ENCODE measurements at regions not wholly inside any gene's neighbourhood (a gene's known extent, or its start where the extent isn't known, plus 50 kb on each side); places are given as distances from the start of the nearest gene placed in this dataset.
A peak's percentile ranks its signal among the peaks of the same experiment; 100 is the strongest.

DNA sequence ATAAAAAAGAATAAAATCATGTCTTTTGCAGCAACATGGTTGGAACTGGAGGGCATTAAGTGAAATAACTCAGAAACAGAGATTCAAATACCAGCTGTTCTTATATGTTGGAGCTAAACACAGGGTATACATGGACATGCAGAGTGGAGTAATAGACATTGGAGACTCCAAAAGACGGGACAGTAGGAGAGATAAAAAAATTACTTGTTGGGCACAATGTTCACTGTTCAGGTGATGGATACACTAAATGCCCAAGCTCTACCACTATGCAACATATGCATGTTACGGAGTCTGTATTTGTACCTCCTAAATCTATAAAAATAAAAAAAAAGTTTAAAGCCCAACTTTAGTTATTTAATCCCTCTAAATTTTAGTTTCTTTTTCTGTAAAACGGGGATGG is 184.6 kb upstream of the TPK1 start (continued):
- TF ChIP-seq, protein P1, sequence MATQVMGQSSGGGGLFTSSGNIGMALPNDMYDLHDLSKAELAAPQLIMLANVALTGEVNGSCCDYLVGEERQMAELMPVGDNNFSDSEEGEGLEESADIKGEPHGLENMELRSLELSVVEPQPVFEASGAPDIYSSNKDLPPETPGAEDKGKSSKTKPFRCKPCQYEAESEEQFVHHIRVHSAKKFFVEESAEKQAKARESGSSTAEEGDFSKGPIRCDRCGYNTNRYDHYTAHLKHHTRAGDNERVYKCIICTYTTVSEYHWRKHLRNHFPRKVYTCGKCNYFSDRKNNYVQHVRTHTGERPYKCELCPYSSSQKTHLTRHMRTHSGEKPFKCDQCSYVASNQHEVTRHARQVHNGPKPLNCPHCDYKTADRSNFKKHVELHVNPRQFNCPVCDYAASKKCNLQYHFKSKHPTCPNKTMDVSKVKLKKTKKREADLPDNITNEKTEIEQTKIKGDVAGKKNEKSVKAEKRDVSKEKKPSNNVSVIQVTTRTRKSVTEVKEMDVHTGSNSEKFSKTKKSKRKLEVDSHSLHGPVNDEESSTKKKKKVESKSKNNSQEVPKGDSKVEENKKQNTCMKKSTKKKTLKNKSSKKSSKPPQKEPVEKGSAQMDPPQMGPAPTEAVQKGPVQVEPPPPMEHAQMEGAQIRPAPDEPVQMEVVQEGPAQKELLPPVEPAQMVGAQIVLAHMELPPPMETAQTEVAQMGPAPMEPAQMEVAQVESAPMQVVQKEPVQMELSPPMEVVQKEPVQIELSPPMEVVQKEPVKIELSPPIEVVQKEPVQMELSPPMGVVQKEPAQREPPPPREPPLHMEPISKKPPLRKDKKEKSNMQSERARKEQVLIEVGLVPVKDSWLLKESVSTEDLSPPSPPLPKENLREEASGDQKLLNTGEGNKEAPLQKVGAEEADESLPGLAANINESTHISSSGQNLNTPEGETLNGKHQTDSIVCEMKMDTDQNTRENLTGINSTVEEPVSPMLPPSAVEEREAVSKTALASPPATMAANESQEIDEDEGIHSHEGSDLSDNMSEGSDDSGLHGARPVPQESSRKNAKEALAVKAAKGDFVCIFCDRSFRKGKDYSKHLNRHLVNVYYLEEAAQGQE (IDR thresholded peaks at IDR 0.05; ENCODE audit: low read depth) = no peak
- TF ChIP-seq EZH2 (IDR thresholded peaks at IDR 0.05) (no peak), EZH2phosphoT487 (IDR thresholded peaks at IDR 0.05; ENCODE audit: borderline replicate concordance) (no peak), JUND (IDR thresholded peaks at IDR 0.05) (no peak), CBX3 (IDR thresholded peaks at IDR 0.05; ENCODE audit: low read depth) (no peak), ZNF274 (IDR thresholded peaks at IDR 0.05; ENCODE audit: low read depth, low read length) (no peak), ELF1 (IDR thresholded peaks at IDR 0.05; ENCODE audit: borderline replicate concordance, low read depth) (no peak), POLR2A (IDR thresholded peaks at IDR 0.05; ENCODE audit: borderline replicate concordance, extremely low read depth, insufficient read depth, insufficient read length) (no peak), SP1 (IDR thresholded peaks at IDR 0.05; ENCODE audit: low read depth) (no peak), SIN3A (IDR thresholded peaks at IDR 0.05; ENCODE audit: low read depth) (no peak)
- TF ChIP-seq, protein P2, sequence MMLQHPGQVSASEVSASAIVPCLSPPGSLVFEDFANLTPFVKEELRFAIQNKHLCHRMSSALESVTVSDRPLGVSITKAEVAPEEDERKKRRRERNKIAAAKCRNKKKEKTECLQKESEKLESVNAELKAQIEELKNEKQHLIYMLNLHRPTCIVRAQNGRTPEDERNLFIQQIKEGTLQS (IDR thresholded peaks at IDR 0.05) = no peak

DNA sequence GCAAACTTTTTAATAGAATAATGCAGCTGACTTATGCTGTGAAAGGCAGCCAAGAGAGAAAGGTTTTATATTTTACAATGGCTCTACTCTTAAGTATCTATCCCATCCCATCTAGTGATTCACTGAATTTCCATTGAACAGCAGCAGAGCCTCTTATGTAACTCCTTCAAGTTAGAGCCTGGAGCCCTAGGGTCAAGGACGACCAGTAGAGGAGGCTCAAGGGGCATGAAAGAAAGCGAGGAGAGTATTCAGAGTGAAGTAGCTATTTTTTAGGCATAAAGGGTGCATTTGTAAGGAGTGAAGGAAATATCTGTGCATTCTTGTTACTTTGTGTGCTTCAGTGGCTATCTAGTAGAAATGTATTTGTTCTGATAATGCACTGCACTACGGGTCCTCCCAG is 180.2 kb upstream of the TPK1 start:
- Histone ChIP-seq H3K4me3 (replicated peaks in 1 of 2; ENCODE audit: low read depth in 1 of 2, low read length in 2 of 2) (no peak overlapping the region), H3K4me2 (ENCODE audit: low read length) (no peak overlapping the region), H3K9me2 (ENCODE audit: insufficient read depth) (no peaks in the 10 kb centered on the region), H3K9me3 (ENCODE audit: control insufficient read depth in 1 of 2, insufficient read depth in 1 of 2, low read depth in 1 of 2, low read length in 2 of 2) (no peaks in the 10 kb centered on the region), H3K27ac (ENCODE audit: low read depth, low read length) (no peak overlapping the region), H3K36me3 (ENCODE audit: control insufficient read depth in 1 of 2, insufficient read depth in 2 of 2, low read length in 2 of 2) (no peaks in the 10 kb centered on the region), H3K4me1 (ENCODE audit: control insufficient read depth in 1 of 2, insufficient read depth in 2 of 2, low read length in 2 of 2) (no peaks in the 10 kb centered on the region), H3K79me2 (ENCODE audit: insufficient read depth, low read length) (no peaks in the 10 kb centered on the region), H4K20me1 (ENCODE audit: insufficient read depth) (no peaks in the 10 kb centered on the region), H2AFZ (ENCODE audit: low read depth, low read length, poor library complexity, severe bottlenecking) (no peak overlapping the region), H3K9ac (ENCODE audit: low read length) (no peak overlapping the region), H3K27me3 (ENCODE audit: insufficient read depth, low read length) (no peaks in the 10 kb centered on the region)
- no peak for TF ChIP-seq ZFX (IDR thresholded peaks at IDR 0.05)
- TF ChIP-seq, protein P3, sequence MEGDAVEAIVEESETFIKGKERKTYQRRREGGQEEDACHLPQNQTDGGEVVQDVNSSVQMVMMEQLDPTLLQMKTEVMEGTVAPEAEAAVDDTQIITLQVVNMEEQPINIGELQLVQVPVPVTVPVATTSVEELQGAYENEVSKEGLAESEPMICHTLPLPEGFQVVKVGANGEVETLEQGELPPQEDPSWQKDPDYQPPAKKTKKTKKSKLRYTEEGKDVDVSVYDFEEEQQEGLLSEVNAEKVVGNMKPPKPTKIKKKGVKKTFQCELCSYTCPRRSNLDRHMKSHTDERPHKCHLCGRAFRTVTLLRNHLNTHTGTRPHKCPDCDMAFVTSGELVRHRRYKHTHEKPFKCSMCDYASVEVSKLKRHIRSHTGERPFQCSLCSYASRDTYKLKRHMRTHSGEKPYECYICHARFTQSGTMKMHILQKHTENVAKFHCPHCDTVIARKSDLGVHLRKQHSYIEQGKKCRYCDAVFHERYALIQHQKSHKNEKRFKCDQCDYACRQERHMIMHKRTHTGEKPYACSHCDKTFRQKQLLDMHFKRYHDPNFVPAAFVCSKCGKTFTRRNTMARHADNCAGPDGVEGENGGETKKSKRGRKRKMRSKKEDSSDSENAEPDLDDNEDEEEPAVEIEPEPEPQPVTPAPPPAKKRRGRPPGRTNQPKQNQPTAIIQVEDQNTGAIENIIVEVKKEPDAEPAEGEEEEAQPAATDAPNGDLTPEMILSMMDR (IDR thresholded peaks at IDR 0.05 in 2 of 3, conservative IDR thresholded peaks at IDR 0.05 in 1 of 3; ENCODE audit: borderline replicate concordance in 1 of 3, insufficient read depth in 1 of 3, low read depth in 2 of 3, low read length in 2 of 3) = peak in 1 of 3 experiments; percentile 13; a peak in 1 of 6 replicates
- no TSS peak for BruUV-seq (replicated peaks)
- no peak for DNase-seq (ENCODE audit: low read depth, low spot score)
- ChIA-PET RAD21 (ENCODE audit: low non-redundant PET in 1 of 2, low total read pairs in 2 of 2, uncharacterized antibody in 2 of 2, unreplicated experiment in 2 of 2) (no interaction called here), CTCF (no interaction called here), POLR2A (interaction anchor here (1.1 kb wide), 1 partner anchor 8 kb away, joined by 3 read pairs; no protein-coding TSS in a partner anchor)
- intact Hi-C loops (cut with micrococcal nuclease) = no loop called here
- ATAC-seq = no peak

All from HCT116 (cell line).